Muscle of leg (tissue), 3 donors: ENCODE measurements at regions not wholly inside any gene's neighbourhood (a gene's known extent, or its start where the extent isn't known, plus 50 kb on each side); places are given as distances from the start of the nearest gene placed in this dataset.
"Not testable (repeated sequence)": the region's sequence is repeated elsewhere in the genome, so short reads cannot be mapped to it uniquely, and the experiment has no call there.

Experiments
- DNase-seq: peaks from one replicate; pipeline ENCODE4 v3.0.0; 2013
- H3K27ac ChIP-seq: one replicate; pipeline ENCODE4 v1.5.1; 2013; ENCODE audit warnings: mild to moderate bottlenecking, low read length, control low read depth
- H3K27me3 ChIP-seq: one replicate; pipeline ENCODE4 v1.6.1; 2013; ENCODE audit warnings: low read length; ENCODE audit not compliant: control insufficient read depth, insufficient read depth
- H3K36me3 ChIP-seq: one replicate; pipeline ENCODE4 v1.6.1; 2013; ENCODE audit warnings: low read length; ENCODE audit not compliant: control insufficient read depth, insufficient read depth
- H3K4me1 ChIP-seq: one replicate; pipeline ENCODE4 v1.6.1; 2013; ENCODE audit warnings: low read length; ENCODE audit not compliant: control insufficient read depth, insufficient read depth
- H3K4me3 ChIP-seq: one replicate; pipeline ENCODE4 v1.5.1; 2013; ENCODE audit warnings: low read length, control low read depth
- H3K9me3 ChIP-seq: replicated peaks from 2 replicates; pipeline ENCODE4 v1.6.1; 2013; ENCODE audit warnings: low read depth, low read length; ENCODE audit not compliant: control insufficient read depth
- WGBS: methylation state at CpG from one replicate; pipeline ENCODE4 v1.1.5; 2013; ENCODE audit warnings: missing lambda C conversion rate; ENCODE audit not compliant: insufficient coverage; 5-methylcytosine and 5-hydroxymethylcytosine counted together

DNA sequence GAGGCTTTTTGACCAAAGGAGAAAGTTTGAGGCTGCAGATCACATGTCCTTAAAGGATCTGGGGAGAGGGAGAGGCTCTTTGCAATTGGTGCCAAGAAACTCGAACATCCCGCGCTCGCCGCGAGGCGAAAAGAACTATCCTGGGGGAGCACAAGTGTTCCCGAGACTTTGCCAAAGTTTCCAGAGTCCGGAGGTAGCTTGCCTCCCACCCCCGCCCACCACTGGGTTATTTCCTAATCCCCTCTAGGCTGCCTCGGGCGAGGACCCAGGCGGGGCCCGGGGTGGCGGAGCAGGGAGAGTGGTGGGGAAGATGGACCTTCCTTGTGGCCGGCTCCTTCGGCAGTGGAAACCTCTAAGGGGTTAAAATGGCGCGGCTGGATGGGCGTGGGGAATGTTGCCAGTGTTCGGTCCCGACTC lies 114.5 kb downstream of the KCNRG start:
- peak; percentile 80 for DNase-seq

DNA sequence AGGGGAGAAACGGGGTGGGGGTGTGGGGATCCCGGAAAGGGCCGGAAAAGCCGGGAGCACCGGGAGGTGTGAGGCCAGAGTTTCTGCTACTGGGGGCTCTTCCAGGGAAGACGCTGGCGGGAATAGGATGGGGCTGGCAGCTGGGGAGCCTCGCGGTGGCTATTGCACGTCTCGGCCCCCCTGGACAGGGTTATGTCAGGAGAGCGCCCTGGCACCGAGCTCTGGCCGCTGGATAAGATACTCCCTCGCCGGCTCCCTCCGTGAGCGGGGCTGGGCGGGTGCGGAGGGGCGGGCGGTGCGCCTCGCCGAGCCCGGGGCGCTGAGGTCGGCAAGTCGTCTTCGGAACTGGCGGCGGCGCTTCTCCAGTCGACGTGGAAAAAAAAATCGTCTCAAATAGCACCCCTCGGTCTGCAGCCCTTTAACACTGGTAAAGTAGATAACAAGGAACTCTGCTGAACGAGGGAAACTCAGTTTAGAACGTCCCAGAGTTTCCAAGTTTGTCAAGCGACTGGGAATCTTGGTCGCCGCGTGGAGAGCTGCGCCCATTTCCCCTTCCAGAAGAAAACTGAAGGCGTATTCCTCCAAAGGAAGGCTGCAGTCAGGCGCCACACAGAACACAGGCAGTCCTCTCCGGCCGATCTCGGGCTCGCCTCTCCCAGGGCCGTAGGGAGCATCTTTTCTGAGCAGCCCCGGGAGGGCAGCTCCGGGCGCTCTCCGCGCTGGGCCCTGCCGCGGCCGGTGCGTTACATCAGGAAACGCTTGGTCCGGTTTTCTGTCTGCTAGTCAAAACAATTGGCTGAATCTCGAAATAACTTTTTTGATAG lies 115.1 kb downstream of the KCNRG start:
- Histone ChIP-seq H3K27me3 (peaks cover 74% of the 10 kb centered on the region), H3K27ac (peak overlapping the region; percentile 77), H3K36me3 (no peaks in the 10 kb centered on the region), H3K9me3 (no peaks in the 10 kb centered on the region), H3K4me1 (peaks cover 54% of the 10 kb centered on the region), H3K4me3 (peak overlapping the region; percentile 52)
- peak; percentile 67 for DNase-seq
- WGBS = 1% methylated on average over 62 of the region's 63 CpGs

More for the DNA sequence above, 114.5 kb downstream of the KCNRG start:
- WGBS = 3% methylated on average over 16 of the region's 22 CpGs
- H3K4me1 ChIP-seq = peaks cover 54% of the 10 kb centered on the region
- peak overlapping the region; percentile 52 for H3K4me3 ChIP-seq
- H3K27ac ChIP-seq = peak overlapping the region; percentile 77
- no peaks in the 10 kb centered on the region for H3K36me3 ChIP-seq
- H3K27me3 ChIP-seq = peaks cover 74% of the 10 kb centered on the region
- no peaks in the 10 kb centered on the region for H3K9me3 ChIP-seq

DNA sequence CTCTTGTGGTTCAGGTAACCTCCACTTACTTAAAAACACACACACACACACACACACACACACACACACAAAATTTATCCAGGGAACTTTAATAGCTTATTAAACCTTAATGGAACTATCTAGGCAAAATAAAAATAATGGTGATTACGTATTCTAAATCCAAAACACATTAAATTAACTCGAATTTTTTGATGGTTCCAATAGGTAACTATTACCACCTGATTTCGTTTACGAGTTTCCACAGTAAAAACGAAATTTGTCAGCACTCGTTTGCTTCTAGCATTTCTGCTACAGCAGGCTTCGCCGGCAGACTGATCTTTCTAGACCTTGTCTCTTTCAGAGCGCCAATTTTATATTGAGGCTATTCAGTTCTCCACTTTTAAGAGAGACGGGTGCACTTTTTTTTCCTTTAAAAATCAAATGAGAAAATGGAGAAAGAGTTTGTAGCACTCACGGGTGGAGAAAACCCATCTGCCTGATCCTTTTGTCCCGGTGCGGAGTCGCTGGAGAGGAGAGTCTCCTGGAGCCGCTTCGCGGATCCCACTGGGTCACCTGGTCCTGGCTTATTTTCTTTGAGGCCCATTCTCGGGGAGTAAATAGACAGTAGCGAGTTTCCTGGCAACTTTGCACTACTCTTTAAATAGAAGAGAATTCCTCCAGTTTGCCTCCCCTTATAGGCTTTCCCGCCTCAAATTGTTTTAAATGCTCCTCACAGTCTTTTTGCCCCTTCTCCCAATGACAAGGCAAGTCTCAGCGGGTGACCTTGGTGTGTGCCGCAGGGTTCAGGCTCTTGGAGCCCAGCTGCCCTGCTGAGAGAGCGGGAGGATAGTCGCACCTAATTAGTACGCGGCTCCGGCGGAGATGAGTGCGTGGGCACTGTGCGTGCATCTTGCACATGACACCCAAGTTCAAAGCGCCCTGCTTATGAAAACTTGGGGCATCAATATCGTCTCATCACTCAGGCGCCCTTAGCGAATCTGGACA lies 117.0 kb downstream of the KCNRG start:
- no peaks in the 10 kb centered on the region for H3K9me3 ChIP-seq
- peaks cover 69% of the 10 kb centered on the region for H3K27me3 ChIP-seq
- H3K27ac ChIP-seq = no peak overlapping the region
- H3K4me1 ChIP-seq = peaks cover 42% of the 10 kb centered on the region
- H3K36me3 ChIP-seq = no peaks in the 10 kb centered on the region
- no peak overlapping the region for H3K4me3 ChIP-seq
- 17% methylated on average over 27 of the region's 34 CpGs for WGBS
- peak; percentile 38 for DNase-seq

DNA sequence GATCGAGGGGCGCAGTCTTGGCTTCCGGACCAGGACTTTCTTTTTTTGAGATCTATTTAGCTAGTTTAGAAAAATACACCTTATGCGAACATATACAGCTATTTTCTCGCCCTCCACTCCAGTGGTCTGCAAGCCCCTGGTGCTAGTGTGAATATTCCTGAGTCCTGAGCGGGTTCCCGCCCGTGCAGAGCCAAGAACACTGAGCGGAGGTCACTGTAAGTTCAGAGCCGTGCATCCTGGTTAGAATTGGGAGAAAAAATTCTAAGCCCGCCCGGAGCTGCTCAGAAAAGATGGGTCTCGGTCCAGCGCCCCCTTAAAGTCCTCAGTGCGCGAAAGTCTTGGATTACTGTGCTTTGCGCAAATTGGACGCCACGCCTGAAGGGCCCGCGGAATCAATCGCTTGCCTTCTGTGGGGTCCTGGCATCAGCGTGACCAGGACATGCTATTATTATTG lies 117.7 kb downstream of the KCNRG start:
- WGBS = 26% methylated on average over 18 of the region's 23 CpGs
- Histone ChIP-seq H3K4me1 (peaks cover 35% of the 10 kb centered on the region), H3K27ac (no peak overlapping the region), H3K36me3 (no peaks in the 10 kb centered on the region), H3K27me3 (peaks cover 62% of the 10 kb centered on the region), H3K4me3 (no peak overlapping the region), H3K9me3 (no peaks in the 10 kb centered on the region)
- peak; percentile 43 for DNase-seq

DNA sequence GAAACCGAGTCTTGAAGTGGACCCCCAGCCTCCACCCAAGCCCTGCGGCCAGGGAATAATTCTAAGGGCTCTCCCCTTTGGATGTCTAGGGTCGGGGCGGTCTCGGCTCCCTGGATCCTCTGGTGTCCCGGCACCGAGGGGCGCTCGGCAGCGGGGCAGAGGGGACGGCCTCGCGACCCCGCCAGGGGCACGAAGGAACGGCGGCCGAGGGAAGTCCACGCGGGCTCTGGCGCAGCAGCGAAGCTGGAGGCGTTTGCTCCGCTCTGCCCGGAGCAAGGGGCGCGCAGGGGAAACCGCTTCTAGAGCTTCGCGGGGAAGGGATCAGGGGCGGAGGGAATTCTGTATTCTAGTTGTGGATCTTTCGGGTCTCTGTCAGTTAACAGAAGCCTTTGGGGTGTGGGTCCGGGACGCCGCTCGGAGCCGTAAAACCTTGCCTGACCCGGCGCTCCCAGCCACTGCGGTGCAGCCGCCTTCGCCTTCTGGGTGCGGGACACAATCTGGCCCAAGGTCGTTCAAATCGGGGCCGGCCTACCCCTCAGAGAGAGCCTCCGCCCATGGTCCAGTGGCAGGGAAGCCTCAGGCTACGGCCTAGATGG lies 118.2 kb downstream of the KCNRG start:
- peaks cover 34% of the 10 kb centered on the region for H3K4me1 ChIP-seq
- no peaks in the 10 kb centered on the region for H3K9me3 ChIP-seq
- WGBS = 49% methylated on average over 47 of the region's 48 CpGs
- peaks cover 56% of the 10 kb centered on the region for H3K27me3 ChIP-seq
- H3K27ac ChIP-seq = no peak overlapping the region
- no peak overlapping the region for H3K4me3 ChIP-seq
- H3K36me3 ChIP-seq = no peaks in the 10 kb centered on the region
- DNase-seq = no peak

DNA sequence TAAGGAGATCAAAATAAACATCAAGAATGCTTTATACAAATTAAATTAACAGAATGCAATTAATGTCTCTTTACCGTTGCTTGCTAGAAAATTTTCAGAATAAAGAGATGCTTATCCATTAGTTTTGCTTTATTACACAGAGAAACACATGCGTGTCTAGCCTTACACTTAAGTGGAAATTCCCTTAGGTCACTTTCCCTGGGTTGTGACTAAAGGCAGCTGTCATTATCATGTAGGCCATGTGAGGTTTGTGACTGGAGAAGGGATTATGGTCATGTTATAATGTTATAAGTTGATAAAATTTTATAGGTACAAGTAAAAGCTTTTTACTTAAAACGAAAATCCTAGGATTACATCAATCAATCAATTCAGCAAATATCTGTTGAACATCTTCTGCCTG lies 121.0 kb downstream of the KCNRG start:
- DNase-seq = no peak
- no peak overlapping the region for H3K27ac ChIP-seq
- no peaks in the 10 kb centered on the region for H3K9me3 ChIP-seq
- H3K27me3 ChIP-seq = peaks cover 29% of the 10 kb centered on the region
- no peaks in the 10 kb centered on the region for H3K36me3 ChIP-seq
- H3K4me1 ChIP-seq = peaks cover 12% of the 10 kb centered on the region
- no peak overlapping the region for H3K4me3 ChIP-seq
- no CpG with 5 or more reads among the region's 3 CpGs for WGBS

DNA sequence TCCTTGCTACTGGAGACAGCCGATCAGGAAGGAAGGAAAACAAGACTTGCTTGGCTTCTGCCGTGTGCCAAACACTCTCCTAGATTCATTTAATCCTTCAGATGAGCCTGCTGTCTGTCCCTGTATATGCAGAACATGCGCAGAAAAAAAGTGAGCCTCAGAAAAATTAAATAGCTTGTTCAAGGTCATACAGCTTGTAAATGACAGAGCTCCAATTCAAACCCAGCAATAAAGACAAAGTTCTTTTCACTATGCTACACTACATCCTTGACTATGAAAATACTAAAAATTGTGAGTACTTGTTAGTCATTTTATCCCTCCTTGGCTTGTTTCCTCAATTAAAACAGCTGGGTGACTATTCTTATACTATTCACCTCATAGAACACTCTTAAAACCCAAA lies 121.4 kb downstream of the KCNRG start:
- DNase-seq = no peak
- 62% methylated on average over 2 of the region's 3 CpGs for WGBS
- no peaks in the 10 kb centered on the region for H3K36me3 ChIP-seq
- no peak overlapping the region for H3K27ac ChIP-seq
- peaks cover 12% of the 10 kb centered on the region for H3K4me1 ChIP-seq
- H3K27me3 ChIP-seq = peaks cover 26% of the 10 kb centered on the region
- no peak overlapping the region for H3K4me3 ChIP-seq
- H3K9me3 ChIP-seq = no peaks in the 10 kb centered on the region

DNA sequence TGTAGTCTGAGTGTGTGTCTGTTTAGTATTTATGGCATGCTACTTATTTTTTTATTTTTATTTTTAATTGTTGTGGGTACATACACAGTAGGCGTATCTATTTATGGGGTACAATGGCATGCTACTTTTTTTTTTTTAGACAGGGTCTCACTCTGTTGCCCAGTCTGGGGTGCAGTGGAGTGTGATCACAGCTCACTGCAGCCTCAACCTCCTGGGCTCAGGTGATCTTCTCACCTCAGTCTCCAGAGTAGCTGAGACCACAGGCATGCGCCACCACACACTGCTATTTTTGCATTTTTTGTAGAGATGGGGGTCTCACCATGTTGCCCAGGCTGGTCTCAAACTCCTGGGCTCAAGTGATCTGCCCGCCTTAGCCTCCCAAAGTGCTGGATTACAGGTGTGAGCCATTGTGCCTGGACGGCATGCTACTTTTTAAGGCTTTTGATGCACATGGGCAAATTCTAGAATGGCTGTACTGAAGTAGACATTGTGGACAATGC lies 124.2 kb downstream of the KCNRG start:
- H3K9me3 ChIP-seq, H3K36me3 ChIP-seq, DNase-seq, H3K27me3 ChIP-seq, H3K27ac ChIP-seq, H3K4me3 ChIP-seq, H3K4me1 ChIP-seq: not testable (repeated sequence)
- 100% methylated on average over 3 of the region's 4 CpGs for WGBS

DNA sequence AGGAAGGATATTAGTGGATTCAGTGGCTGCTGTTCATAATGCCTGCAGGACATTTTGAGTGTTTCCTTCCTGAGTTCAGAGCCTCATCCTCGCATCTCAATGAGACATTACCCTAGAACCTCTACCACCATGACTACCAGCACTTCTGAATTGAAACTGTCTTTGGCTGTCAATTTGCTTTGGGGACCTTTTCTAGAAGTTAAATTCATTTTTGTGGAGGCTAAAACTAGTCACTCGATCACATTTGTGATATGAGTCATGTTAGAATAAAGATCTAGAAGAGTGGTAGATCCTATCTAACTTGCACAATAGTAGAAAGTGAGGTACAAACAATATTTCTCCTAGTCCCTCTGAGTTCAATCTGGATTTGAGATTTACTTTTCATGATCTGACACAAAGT lies 124.9 kb downstream of the KCNRG start:
- H3K4me1 ChIP-seq = no peaks in the 10 kb centered on the region
- no peaks in the 10 kb centered on the region for H3K27me3 ChIP-seq
- no peaks in the 10 kb centered on the region for H3K36me3 ChIP-seq
- WGBS = no CpG with 5 or more reads among the region's 2 CpGs
- H3K27ac ChIP-seq = no peak overlapping the region
- no peaks in the 10 kb centered on the region for H3K9me3 ChIP-seq
- H3K4me3 ChIP-seq = no peak overlapping the region
- DNase-seq = no peak
